Spleen (tissue), 11 donors: ENCODE measurements at regions not wholly inside any gene's neighbourhood (a gene's known extent, or its start where the extent isn't known, plus 50 kb on each side); places are given as distances from the start of the nearest gene placed in this dataset.

Experiments
- DNase-seq: peaks from one replicate; pipeline ENCODE4 v3.0.0-alpha.2; 2020
- H3K27ac ChIP-seq, 8 donors: fragments of 200-600 bp; sonication (generic) in 7 of 8; 1 replicate in 4 of 8; 2 replicates in 4 of 8; pipeline versions ENCODE4 v1.5.0 to v1.8.0; 2016 to 2021; ENCODE audit warnings: inconsistent platforms in 4 of 8, mild to moderate bottlenecking in 4 of 8, moderate library complexity in 1 of 8
- H3K27me3 ChIP-seq, 7 donors: fragments of 200-600 bp; sonication (generic) in 6 of 7; replicated peaks in 1 of 7; 1 replicate in 4 of 7; 2 replicates in 3 of 7; pipeline versions ENCODE4 v1.5.0 to v1.8.0; 2016 to 2021; ENCODE audit warnings: inconsistent platforms in 3 of 7, mild to moderate bottlenecking in 1 of 7
- H3K36me3 ChIP-seq, 6 donors: fragments of 200-600 bp; sonication (generic) in 5 of 6; 1 replicate in 4 of 6; 2 replicates in 2 of 6; pipeline versions ENCODE4 v1.5.0 to v1.8.0; 2016 to 2021; ENCODE audit warnings: inconsistent platforms in 2 of 6
- H3K4me1 ChIP-seq, 6 donors: fragments of 200-600 bp; sonication (generic) in 5 of 6; 1 replicate in 3 of 6; 2 replicates in 3 of 6; pipeline versions ENCODE4 v1.5.0 to v1.8.0; 2016 to 2021; ENCODE audit warnings: inconsistent platforms in 3 of 6
- H3K4me3 ChIP-seq, 8 donors: fragments of 200-600 bp; sonication (generic) in 7 of 8; 1 replicate in 4 of 8; 2 replicates in 4 of 8; pipeline versions ENCODE4 v1.5.0 to v1.8.0; 2016 to 2021; ENCODE audit warnings: inconsistent platforms in 4 of 8, mild to moderate bottlenecking in 4 of 8, moderate library complexity in 2 of 8
- H3K9me3 ChIP-seq, 8 donors: fragments of 200-600 bp; sonication (generic) in 7 of 8; 1 replicate in 4 of 8; 2 replicates in 4 of 8; pipeline versions ENCODE4 v1.5.0 to v1.8.0; 2016 to 2021; ENCODE audit warnings: inconsistent platforms in 4 of 8
- POLR2A ChIP-seq, 3 donors: fragments of 450-650 bp; IDR thresholded peaks; one replicate each; pipeline ENCODE4 v1.5.1; 2017; ENCODE audit warnings: antibody characterized with exemption in 3 of 3, mild to moderate bottlenecking in 1 of 3
- POLR2AphosphoS5 ChIP-seq, 3 donors: sonication (generic); formaldehyde crosslinking; IDR thresholded peaks; one replicate each; pipeline ENCODE4 v1.5.1; 2017; ENCODE audit warnings: antibody characterized with exemption in 3 of 3
- WGBS, 5 donors: extraction: QIAGEN DNeasy Blood & Tissue Kit in 3 of 5; methylation state at CpG; one replicate each; pipeline versions ENCODE4 v1.1.5 to v1.1.7; 2013 to 2018; 5-methylcytosine and 5-hydroxymethylcytosine counted together
- intact Hi-C: fragments of 100-400 bp; cut with DNase I; formaldehyde crosslinking; loops from one replicate; pipeline ENCODE4 v1.15.0; 2023; ENCODE audit warnings: low total_unique reads
- TF ChIP-seq, protein P1 (sequence below), 11 experiments: fragments of 200-600 bp in 7 of 11; fragments of 450-650 bp in 4 of 11; sonication (generic) in 4 of 11; IDR thresholded peaks in 8 of 11; conservative IDR thresholded peaks in 3 of 11; 1 replicate in 7 of 11; 2 replicates in 4 of 11; pipeline versions ENCODE4 v1.4.0 to v1.8.0; 2016 to 2021; ENCODE audit warnings: antibody characterized with exemption in 11 of 11, inconsistent platforms in 4 of 11, mild to moderate bottlenecking in 1 of 11
- donor health status: healthy with polysubstance abuse.
- donor health status: DM: no; HTN: no; CAD: no; lungs with moderate emphysema.
- donor health status: DM: no; HTN: no; CAD: no.
- donor health status: Bipolar disorder and iron deficiency.
- donor health status: healthy.
- donor health status: DM: no; HTN: no; CAD: no.
- donor health status: DM: yes; HTN: yes; CAD: no.

DNA sequence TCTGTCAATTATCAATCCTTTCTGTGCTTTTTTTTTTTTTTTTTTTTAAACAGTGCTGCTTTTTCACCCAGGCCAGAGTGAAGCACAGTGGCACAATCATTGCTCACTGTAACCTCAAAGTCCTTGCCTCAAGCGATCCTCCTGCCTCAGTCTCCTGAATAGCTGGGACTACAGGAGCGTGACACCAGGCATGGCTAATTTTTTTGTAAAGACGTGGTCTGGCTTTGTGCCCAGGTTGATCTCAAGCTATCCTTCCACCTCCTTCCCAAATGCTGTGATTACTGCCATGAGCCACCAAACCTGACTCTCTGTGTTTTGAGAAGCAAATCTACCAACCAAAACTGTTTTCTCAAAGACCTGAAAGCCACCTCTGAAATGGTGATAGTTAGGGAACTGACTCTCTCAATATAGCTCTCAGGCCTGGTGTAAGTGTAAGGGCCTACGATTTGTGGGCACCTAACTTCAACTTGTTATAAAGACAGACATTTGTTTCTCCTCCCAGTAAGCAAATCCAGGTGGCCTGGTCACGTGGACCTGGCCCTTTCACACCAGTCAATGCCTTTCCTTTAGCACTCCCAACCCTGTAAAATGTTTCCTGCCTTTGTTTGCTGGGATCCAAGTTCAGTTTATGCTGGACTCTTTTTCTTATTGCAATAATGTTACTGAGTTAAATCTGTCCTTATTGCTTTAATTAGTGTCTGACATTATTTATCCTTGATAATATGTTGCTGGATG, 2015.9 kb downstream of the PCDH7 start:
- TF ChIP-seq, protein P1, sequence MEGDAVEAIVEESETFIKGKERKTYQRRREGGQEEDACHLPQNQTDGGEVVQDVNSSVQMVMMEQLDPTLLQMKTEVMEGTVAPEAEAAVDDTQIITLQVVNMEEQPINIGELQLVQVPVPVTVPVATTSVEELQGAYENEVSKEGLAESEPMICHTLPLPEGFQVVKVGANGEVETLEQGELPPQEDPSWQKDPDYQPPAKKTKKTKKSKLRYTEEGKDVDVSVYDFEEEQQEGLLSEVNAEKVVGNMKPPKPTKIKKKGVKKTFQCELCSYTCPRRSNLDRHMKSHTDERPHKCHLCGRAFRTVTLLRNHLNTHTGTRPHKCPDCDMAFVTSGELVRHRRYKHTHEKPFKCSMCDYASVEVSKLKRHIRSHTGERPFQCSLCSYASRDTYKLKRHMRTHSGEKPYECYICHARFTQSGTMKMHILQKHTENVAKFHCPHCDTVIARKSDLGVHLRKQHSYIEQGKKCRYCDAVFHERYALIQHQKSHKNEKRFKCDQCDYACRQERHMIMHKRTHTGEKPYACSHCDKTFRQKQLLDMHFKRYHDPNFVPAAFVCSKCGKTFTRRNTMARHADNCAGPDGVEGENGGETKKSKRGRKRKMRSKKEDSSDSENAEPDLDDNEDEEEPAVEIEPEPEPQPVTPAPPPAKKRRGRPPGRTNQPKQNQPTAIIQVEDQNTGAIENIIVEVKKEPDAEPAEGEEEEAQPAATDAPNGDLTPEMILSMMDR (IDR thresholded peaks at IDR 0.05 in 8 of 11, conservative IDR thresholded peaks at IDR 0.05 in 3 of 11), result no peak
- TF ChIP-seq POLR2A (IDR thresholded peaks at IDR 0.05) (no peak), POLR2AphosphoS5 (IDR thresholded peaks at IDR 0.05) (no peak)
- H3K36me3 ChIP-seq, result no peaks in the 10 kb centered on the region
- intact Hi-C loops, result no loop called here
- H3K4me1 ChIP-seq, result no peaks in the 10 kb centered on the region
- H3K27me3 ChIP-seq, result no peaks in the 10 kb centered on the region
- WGBS, 5 donors, result 63 to 78% (median 69%) methylated on average over 5 of the region's 5 CpGs
- peaks cover 0 to 6% (median 0%) of the 10 kb centered on the region in 8 donors for H3K9me3 ChIP-seq
- DNase-seq, result no peak
- H3K27ac ChIP-seq, result no peak overlapping the region
- no peak overlapping the region for H3K4me3 ChIP-seq

GRCh38 chr4:32744211-32744610, 2024.0 kb downstream of the PCDH7 start:
- 65 to 90% (median 79%) methylated on average over 2 of the region's 2 CpGs for WGBS, 5 donors
- DNase-seq, result no peak
- H3K4me3 ChIP-seq, result no peak overlapping the region
- H3K9me3 ChIP-seq, result peaks cover 0 to 4% (median 0%) of the 10 kb centered on the region in 8 donors
- TF ChIP-seq, protein P1 (IDR thresholded peaks at IDR 0.05 in 8 of 11, conservative IDR thresholded peaks at IDR 0.05 in 3 of 11), result no peak
- TF ChIP-seq POLR2AphosphoS5 (IDR thresholded peaks at IDR 0.05), result no peak
- TF ChIP-seq POLR2A (IDR thresholded peaks at IDR 0.05), result no peak
- H3K4me1 ChIP-seq, result no peaks in the 10 kb centered on the region
- no peak overlapping the region for H3K27ac ChIP-seq
- H3K36me3 ChIP-seq, result no peaks in the 10 kb centered on the region
- intact Hi-C loops, result no loop called here
- no peaks in the 10 kb centered on the region for H3K27me3 ChIP-seq

GRCh38 chr4:32745351-32745750, 2025.2 kb downstream of the PCDH7 start:
- WGBS, 5 donors, result 75 to 94% (median 81%) methylated on average over 1 of the region's 1 CpG
- H3K27me3 ChIP-seq, result no peaks in the 10 kb centered on the region
- H3K36me3 ChIP-seq, result no peaks in the 10 kb centered on the region
- H3K4me1 ChIP-seq, result no peaks in the 10 kb centered on the region
- DNase-seq, result no peak
- peaks cover 0 to 4% (median 0%) of the 10 kb centered on the region in 8 donors for H3K9me3 ChIP-seq
- H3K4me3 ChIP-seq, result no peak overlapping the region
- no peak overlapping the region for H3K27ac ChIP-seq
- TF ChIP-seq POLR2AphosphoS5 (IDR thresholded peaks at IDR 0.05) (no peak), POLR2A (IDR thresholded peaks at IDR 0.05) (no peak)
- TF ChIP-seq, protein P1 (IDR thresholded peaks at IDR 0.05 in 8 of 11, conservative IDR thresholded peaks at IDR 0.05 in 3 of 11), result no peak
- intact Hi-C loops, result no loop called here

- WGBS, 5 donors, result 84 to 95% (median 89%) methylated on average over 13 of the region's 13 CpGs
- Histone ChIP-seq H3K36me3 (no peaks in the 10 kb centered on the region), H3K27ac (no peak overlapping the region), H3K4me3 (no peak overlapping the region), H3K27me3 (no peaks in the 10 kb centered on the region), H3K4me1 (no peaks in the 10 kb centered on the region), H3K9me3 (peaks cover 0 to 4% (median 0%) of the 10 kb centered on the region in 8 donors)
- no peak for TF ChIP-seq POLR2A (IDR thresholded peaks at IDR 0.05)
- no peak for TF ChIP-seq POLR2AphosphoS5 (IDR thresholded peaks at IDR 0.05)
- TF ChIP-seq, protein P1 (IDR thresholded peaks at IDR 0.05 in 8 of 11, conservative IDR thresholded peaks at IDR 0.05 in 3 of 11), result no peak
- peak; percentile 52 for DNase-seq
- intact Hi-C loops, result no loop called here
Measured at GRCh38 chr4:32748061-32748460, 2027.9 kb downstream of the PCDH7 start.
